Endothelial cell of umbilical vein (primary cell): ENCODE measurements at regions not wholly inside any gene's neighbourhood (a gene's known extent, or its start where the extent isn't known, plus 50 kb on each side); places are given as distances from the start of the nearest gene placed in this dataset.
"Not testable (repeated sequence)": the region's sequence is repeated elsewhere in the genome, so short reads cannot be mapped to it uniquely, and the experiment has no call there.

Source experiments
- BruUV-seq: library from RNA; stranded (reverse); fragments of 400-500 nt; replicated peaks from 2 replicates; lab custom pipeline; 2021; lab: Mats Ljungman, UMichigan
- CTCF ChIA-PET: fragments of 300-600, 350-600 bp; sonication (Branson Sonifier 250); formaldehyde crosslinking; loops from one replicate; lab custom pipeline; 2021; ENCODE audit warnings: antibody characterized with exemption, inconsistent platforms; lab: Charles Lee
- POLR2A ChIA-PET: fragments of 300-600, 350-600 bp; sonication (Branson Sonifier 250); formaldehyde crosslinking; loops from one replicate; lab custom pipeline; 2021; ENCODE audit warnings: antibody characterized with exemption, inconsistent platforms; lab: Charles Lee
- DNase-seq: peaks from one replicate; pipeline ENCODE4 v3.0.0-alpha.2; 2011; ENCODE audit warnings: low read depth, low spot score
- FAIRE-seq: peaks from 2 replicates; lab custom pipeline; 2011; peaks lifted over from hg19 to GRCh38; lab: Jason Lieb, UNC
- H2AFZ ChIP-seq: 2 replicates; pipeline ENCODE4 v1.6.0; 2012; ENCODE audit warnings: low read depth, low read length, control low read depth, inconsistent platforms
- H3K27ac ChIP-seq: 2 replicates; pipeline ENCODE4 v1.5.1; 2011; ENCODE audit warnings: low read depth, mild to moderate bottlenecking, control low read depth, low read length, moderate library complexity; ENCODE audit not compliant: insufficient read depth
- H3K27me3 ChIP-seq, 2 experiments: 2 replicates each; pipeline versions ENCODE4 v1.6.0 to v1.6.1; 2011; ENCODE audit warnings: low read length in 2 of 2, mixed read lengths in 1 of 2; ENCODE audit not compliant: control insufficient read depth in 2 of 2, insufficient read depth in 2 of 2
- H3K36me3 ChIP-seq, 2 experiments: 2 replicates in 1 of 2; 3 replicates in 1 of 2; pipeline ENCODE4 v1.5.1; 2011; ENCODE audit warnings: low read length in 2 of 2, mild to moderate bottlenecking in 1 of 2, moderate library complexity in 1 of 2; ENCODE audit not compliant: control insufficient read depth in 2 of 2, insufficient read depth in 2 of 2; ENCODE audit errors: extremely low read depth in 1 of 2
- H3K4me1 ChIP-seq: 3 replicates; pipeline ENCODE4 v1.5.1; 2011; ENCODE audit warnings: mild to moderate bottlenecking, low read length; ENCODE audit not compliant: control insufficient read depth, insufficient read depth; ENCODE audit errors: extremely low read depth
- H3K4me2 ChIP-seq: 2 replicates; pipeline ENCODE4 v1.6.1; 2011; ENCODE audit warnings: low read length, control low read depth, mixed read lengths; ENCODE audit not compliant: insufficient read depth
- H3K4me3 ChIP-seq, 3 experiments: fragments of 200-600 bp in 1 of 3; sonication (generic), shearing (Covaris generic) in 1 of 3; replicated peaks in 1 of 3; 2 replicates each; pipeline ENCODE4 v1.5.1; 2011 to 2016; ENCODE audit warnings: control low read depth in 3 of 3, low read length in 3 of 3, mild to moderate bottlenecking in 2 of 3, inconsistent platforms in 1 of 3, low read depth in 1 of 3, moderate library complexity in 1 of 3; ENCODE audit not compliant: insufficient read depth in 1 of 3
- H3K79me2 ChIP-seq: 2 replicates; pipeline ENCODE4 v1.6.0; 2012; ENCODE audit warnings: low read length, inconsistent platforms; ENCODE audit not compliant: control insufficient read depth, insufficient read depth
- H3K9ac ChIP-seq: replicated peaks from 2 replicates; pipeline ENCODE3; 2011; ENCODE audit warnings: low read length, control low read depth; ENCODE audit not compliant: insufficient read depth; ENCODE audit errors: extremely low read depth
- H3K9me1 ChIP-seq: replicated peaks from 3 replicates; pipeline ENCODE4 v1.6.0; 2011; ENCODE audit warnings: mild to moderate bottlenecking, low read length; ENCODE audit not compliant: control insufficient read depth, insufficient read depth; ENCODE audit errors: extremely low read depth
- H3K9me3 ChIP-seq: replicated peaks from 2 replicates; pipeline ENCODE4 v1.5.1; 2012; ENCODE audit warnings: low read length, inconsistent platforms; ENCODE audit not compliant: control insufficient read depth, insufficient read depth
- H4K20me1 ChIP-seq: replicated peaks from 2 replicates; pipeline ENCODE3; 2011; ENCODE audit warnings: mild to moderate bottlenecking, low read length; ENCODE audit not compliant: control insufficient read depth, insufficient read depth; ENCODE audit errors: extremely low read depth
- CTCF ChIP-seq, 2 donors: IDR thresholded peaks; 1 replicate in 1 of 2; 2 replicates in 1 of 2; pipeline ENCODE4 v1.5.1; 2011; ENCODE audit warnings: low read length in 2 of 2, mild to moderate bottlenecking in 2 of 2, moderate library complexity in 2 of 2, control low read depth in 1 of 2, inconsistent platforms in 1 of 2, low read depth in 1 of 2; ENCODE audit not compliant: insufficient read depth in 1 of 2; ENCODE audit errors: extremely low read depth in 1 of 2
- EZH2 ChIP-seq: IDR thresholded peaks from 2 replicates; pipeline ENCODE4 v1.6.1; 2012; ENCODE audit warnings: borderline replicate concordance, low read depth, mild to moderate bottlenecking, moderate library complexity, low read length, inconsistent platforms; ENCODE audit not compliant: severe bottlenecking
- FOS ChIP-seq: IDR thresholded peaks from 2 replicates; pipeline ENCODE4 v1.6.1; 2011; ENCODE audit warnings: mild to moderate bottlenecking, low read length, moderate library complexity, borderline replicate concordance; ENCODE audit not compliant: insufficient read depth
- GATA2 ChIP-seq: IDR thresholded peaks from 2 replicates; pipeline ENCODE4 v1.7.0; 2011; ENCODE audit warnings: low read depth, mild to moderate bottlenecking, moderate library complexity, mixed read lengths, low read length; ENCODE audit not compliant: insufficient read length, insufficient read depth
- JUN ChIP-seq: IDR thresholded peaks from 2 replicates; pipeline ENCODE4 v1.6.1; 2011; ENCODE audit warnings: borderline replicate concordance, low read depth; ENCODE audit not compliant: insufficient read length, insufficient read depth
- MAX ChIP-seq: IDR thresholded peaks from 2 replicates; pipeline ENCODE4 v1.6.1; 2011; ENCODE audit not compliant: insufficient read depth, insufficient read length
- MYC ChIP-seq: IDR thresholded peaks from one replicate; pipeline ENCODE4 v1.6.1; 2011; ENCODE audit warnings: mild to moderate bottlenecking, low read depth, low read length
- POLR2A ChIP-seq: IDR thresholded peaks from 2 replicates; pipeline ENCODE4 v1.6.1; 2012; ENCODE audit warnings: low read depth, mild to moderate bottlenecking, control low read depth, low read length
- POLR2AphosphoS5 ChIP-seq: IDR thresholded peaks from 2 replicates; pipeline ENCODE4 v1.6.1; 2012; ENCODE audit warnings: low read depth, mild to moderate bottlenecking, control low read depth, low read length, moderate library complexity; ENCODE audit not compliant: insufficient read depth
- dilution Hi-C: fragments of 300-500 bp; cut with MboI; formaldehyde crosslinking; loops from one replicate; pipeline ENCODE4 v1.15.0; 2019; ENCODE audit warnings: low sequenced_read_pairs; ENCODE audit not compliant: extremely low pct_ligation_motif_present
- intact Hi-C: fragments of 100-400 bp; cut with micrococcal nuclease; formaldehyde crosslinking; loops from one replicate; pipeline ENCODE4 v1.10.0; 2022

GRCh38 chr12:74599932-74600331, 62.3 kb downstream of the ATXN7L3B start:
- Histone ChIP-seq H3K9me1 (no peaks in the 10 kb centered on the region), H3K27me3 (no peaks in the 10 kb centered on the region), H4K20me1 (no peaks in the 10 kb centered on the region), H3K9me3 (no peaks in the 10 kb centered on the region), H3K36me3 (no peaks in the 10 kb centered on the region), H3K79me2 (no peaks in the 10 kb centered on the region), H3K27ac (no peak overlapping the region), H3K4me1 (no peaks in the 10 kb centered on the region), H2AFZ (no peak overlapping the region), H3K9ac (no peak overlapping the region), H3K4me2 (no peak overlapping the region), H3K4me3 (no peak overlapping the region)
- FAIRE-seq = no peak
- ChIA-PET CTCF (no interaction called here), POLR2A (no interaction called here)
- no peak for TF ChIP-seq MAX
- no peak for TF ChIP-seq EZH2
- no peak for TF ChIP-seq JUN
- TF ChIP-seq CTCF (IDR thresholded peaks at IDR 0.05; ENCODE audit: extremely low read depth in 1 of 2, insufficient read depth in 1 of 2, low read depth in 1 of 2, low read length in 2 of 2) = no peak
- TF ChIP-seq MYC = no peak
- no peak for TF ChIP-seq GATA2
- TF ChIP-seq FOS = no peak
- TF ChIP-seq POLR2A = no peak
- TF ChIP-seq POLR2AphosphoS5 = no peak
- intact Hi-C loops = no loop called here
- BruUV-seq = no TSS peak
- no peak for DNase-seq
- dilution Hi-C loops = no loop called here

GRCh38 chr12:74600817-74601216, 63.2 kb downstream of the ATXN7L3B start:
- H3K27ac ChIP-seq, H3K4me2 ChIP-seq, DNase-seq, H3K9me3 ChIP-seq, H3K9me1 ChIP-seq, H3K36me3 ChIP-seq, H4K20me1 ChIP-seq, H3K27me3 ChIP-seq, H3K79me2 ChIP-seq, intact Hi-C loops, H3K9ac ChIP-seq, H3K4me3 ChIP-seq, dilution Hi-C loops, H2AFZ ChIP-seq, BruUV-seq, H3K4me1 ChIP-seq, FAIRE-seq, CTCF ChIA-PET: not testable (repeated sequence)
- POLR2A ChIA-PET = interaction anchor here (0.6 kb wide), 1 partner anchor 708 kb away, joined by 5 read pairs; no protein-coding TSS in a partner anchor
